Ectodermal cell (in vitro differentiated cells): ENCODE measurements at regions not wholly inside any gene's neighbourhood (a gene's known extent, or its start where the extent isn't known, plus 50 kb on each side); places are given as distances from the start of the nearest gene placed in this dataset.

Experiments used
- H3K27ac ChIP-seq: 2 replicates; pipeline ENCODE4 v1.7.0; 2013; ENCODE audit warnings: mild to moderate bottlenecking, low read depth, low read length; ENCODE audit not compliant: insufficient read depth, poor library complexity, severe bottlenecking
- H3K27me3 ChIP-seq: 2 replicates; pipeline ENCODE4 v1.7.0; 2013; ENCODE audit warnings: mild to moderate bottlenecking, low read length; ENCODE audit not compliant: insufficient read depth, control insufficient read depth, poor library complexity, severe bottlenecking
- H3K36me3 ChIP-seq: one replicate; pipeline ENCODE4 v1.7.0; 2013; ENCODE audit warnings: low read length; ENCODE audit not compliant: control insufficient read depth, insufficient read depth
- H3K4me1 ChIP-seq: one replicate; pipeline ENCODE4 v1.7.0; 2013; ENCODE audit warnings: low read length; ENCODE audit not compliant: control insufficient read depth, insufficient read depth
- H3K4me3 ChIP-seq: 2 replicates; pipeline ENCODE4 v1.7.0; 2013; ENCODE audit warnings: low read depth, low read length, control low read depth; ENCODE audit not compliant: insufficient read depth
- H3K9me3 ChIP-seq: 2 replicates; pipeline ENCODE4 v1.7.0; 2013; ENCODE audit warnings: mild to moderate bottlenecking, low read length, moderate library complexity; ENCODE audit not compliant: control insufficient read depth
- WGBS, 2 experiments: methylation state at CpG; one replicate each; pipeline ENCODE4 v1.1.7; 2013; ENCODE audit warnings: missing lambda C conversion rate in 2 of 2; 5-methylcytosine and 5-hydroxymethylcytosine counted together

- Histone ChIP-seq H3K27ac (no peak overlapping the region), H3K4me3 (no peak overlapping the region)
- whole genome bisulfite sequencing, 2 experiments, result 92 to 97% methylated on average over 8 to 9 of the region's 9 CpGs
Measured at GRCh38 chr4:14934704-14935390, 67.4 kb upstream of the CPEB2 start.

DNA sequence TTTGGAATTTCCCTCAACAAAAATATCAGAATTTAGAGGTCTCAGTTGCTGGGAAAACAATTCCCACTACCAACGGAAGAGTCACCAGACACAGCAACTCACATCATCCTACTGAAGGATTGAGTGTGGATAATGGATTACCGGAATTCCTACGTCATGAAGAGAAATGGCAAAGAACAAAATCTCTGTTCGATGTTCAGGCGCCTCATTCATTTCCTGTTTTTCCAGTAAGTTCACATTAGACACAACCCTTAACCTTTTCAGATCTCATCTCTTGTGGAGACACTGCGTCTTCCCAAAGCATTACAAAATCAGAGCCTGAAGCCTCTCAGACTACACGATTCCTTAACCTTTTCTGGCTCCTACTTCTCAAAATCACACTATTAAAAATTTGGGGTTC, 58.5 kb upstream of the CPEB2 start:
- no peak overlapping the region for H3K27ac ChIP-seq
- no peaks in the 10 kb centered on the region for H3K4me1 ChIP-seq
- no peaks in the 10 kb centered on the region for H3K36me3 ChIP-seq
- H3K9me3 ChIP-seq, result no peaks in the 10 kb centered on the region
- no peak overlapping the region for H3K4me3 ChIP-seq
- H3K27me3 ChIP-seq, result no peaks in the 10 kb centered on the region
- WGBS, 2 experiments, result 88 to 91% methylated on average over 6 to 7 of the region's 7 CpGs

More at GRCh38 chr4:14934704-14935390, 67.4 kb upstream of the CPEB2 start:
- Histone ChIP-seq H3K9me3 (no peaks in the 10 kb centered on the region), H3K27me3 (no peaks in the 10 kb centered on the region), H3K36me3 (no peaks in the 10 kb centered on the region), H3K4me1 (no peaks in the 10 kb centered on the region)

- no peaks in the 10 kb centered on the region for H3K9me3 ChIP-seq
- H3K27me3 ChIP-seq, result no peaks in the 10 kb centered on the region
- no peaks in the 10 kb centered on the region for H3K36me3 ChIP-seq
- no peak overlapping the region for H3K27ac ChIP-seq
- no peak overlapping the region for H3K4me3 ChIP-seq
- H3K4me1 ChIP-seq, result no peaks in the 10 kb centered on the region
Measured at GRCh38 chr4:14952352-14952751, 49.9 kb upstream of the CPEB2 start.
